Adrenal gland (tissue), 5 donors: ENCODE measurements at regions not wholly inside any gene's neighbourhood (a gene's known extent, or its start where the extent isn't known, plus 50 kb on each side); places are given as distances from the start of the nearest gene placed in this dataset.

Experiments used
- CTCF ChIP-seq, 6 experiments: fragments of 450-650 bp in 4 of 6; fragments of 200-600 bp in 2 of 6; sonication (generic) in 1 of 6; IDR thresholded peaks; 1 replicate in 5 of 6; 2 replicates in 1 of 6; pipeline versions ENCODE4 v1.5.1 to v1.8.0; 2016 to 2021; ENCODE audit warnings: antibody characterized with exemption in 6 of 6, mild to moderate bottlenecking in 2 of 6, moderate library complexity in 1 of 6
- POLR2A ChIP-seq, 2 donors: fragments of 450-650 bp; IDR thresholded peaks; one replicate each; pipeline ENCODE4 v1.6.1; 2017; ENCODE audit warnings: antibody characterized with exemption in 2 of 2, mild to moderate bottlenecking in 2 of 2, moderate library complexity in 1 of 2
- donor health status: DM: no; HTN: no; CAD: no.

GRCh38 chr9:73284377-73284776 is 132.7 kb downstream of the ANXA1 start:
- TF ChIP-seq CTCF (IDR thresholded peaks at IDR 0.05) (no peak), POLR2A (IDR thresholded peaks at IDR 0.05) (no peak)
